Thoracic aorta (tissue), 2 donors: ENCODE measurements at regions not wholly inside any gene's neighbourhood (a gene's known extent, or its start where the extent isn't known, plus 50 kb on each side); places are given as distances from the start of the nearest gene placed in this dataset.
"Not testable (repeated sequence)": the region's sequence is repeated elsewhere in the genome, so short reads cannot be mapped to it uniquely, and the experiment has no call there.

ENCODE experiments used
- ATAC-seq: fragments of 150-250 bp; one replicate; pipeline ENCODE4 v1.8.0; 2017; ENCODE audit warnings: low read depth; ENCODE audit not compliant: insufficient number of reproducible peaks, low FRiP score
- DNase-seq: peaks from one replicate; pipeline ENCODE4 v3.0.0-alpha.2; 2020; ENCODE audit warnings: low spot score
- H3K27ac ChIP-seq, 2 donors: fragments of 200-600 bp; sonication (generic); 1 replicate in 1 of 2; 2 replicates in 1 of 2; pipeline ENCODE4 v1.5.1; 2016; ENCODE audit warnings: mild to moderate bottlenecking in 2 of 2, moderate library complexity in 2 of 2
- H3K27me3 ChIP-seq: fragments of 200-600 bp; sonication (generic); replicated peaks from 2 replicates; pipeline ENCODE4 v1.6.0; 2016; ENCODE audit warnings: mild to moderate bottlenecking; ENCODE audit not compliant: insufficient read depth
- H3K36me3 ChIP-seq: fragments of 200-600 bp; sonication (generic); one replicate; pipeline ENCODE4 v1.5.1; 2016
- H3K4me1 ChIP-seq, 2 donors: fragments of 200-600 bp; sonication (generic); 1 replicate in 1 of 2; 2 replicates in 1 of 2; pipeline versions ENCODE4 v1.5.1 to v1.6.0; 2016; ENCODE audit warnings: low read depth in 2 of 2, mild to moderate bottlenecking in 1 of 2; ENCODE audit not compliant: control insufficient read depth in 1 of 2
- H3K4me3 ChIP-seq: fragments of 200-600 bp; sonication (generic); 2 replicates; pipeline ENCODE4 v1.5.1; 2016; ENCODE audit warnings: mild to moderate bottlenecking
- H3K9me3 ChIP-seq: fragments of 200-600 bp; sonication (generic); 2 replicates; pipeline ENCODE4 v1.5.1; 2016
- TF ChIP-seq, protein P1 (sequence below): fragments of 200-600 bp; sonication (generic); IDR thresholded peaks from one replicate; pipeline ENCODE4 v1.5.1; 2019; ENCODE audit warnings: antibody characterized with exemption

- H3K27me3 ChIP-seq, result no peaks in the 10 kb centered on the region
- ATAC-seq (no peak), DNase-seq (no peak)
- no peaks in the 10 kb centered on the region for H3K36me3 ChIP-seq
- TF ChIP-seq, protein P1, sequence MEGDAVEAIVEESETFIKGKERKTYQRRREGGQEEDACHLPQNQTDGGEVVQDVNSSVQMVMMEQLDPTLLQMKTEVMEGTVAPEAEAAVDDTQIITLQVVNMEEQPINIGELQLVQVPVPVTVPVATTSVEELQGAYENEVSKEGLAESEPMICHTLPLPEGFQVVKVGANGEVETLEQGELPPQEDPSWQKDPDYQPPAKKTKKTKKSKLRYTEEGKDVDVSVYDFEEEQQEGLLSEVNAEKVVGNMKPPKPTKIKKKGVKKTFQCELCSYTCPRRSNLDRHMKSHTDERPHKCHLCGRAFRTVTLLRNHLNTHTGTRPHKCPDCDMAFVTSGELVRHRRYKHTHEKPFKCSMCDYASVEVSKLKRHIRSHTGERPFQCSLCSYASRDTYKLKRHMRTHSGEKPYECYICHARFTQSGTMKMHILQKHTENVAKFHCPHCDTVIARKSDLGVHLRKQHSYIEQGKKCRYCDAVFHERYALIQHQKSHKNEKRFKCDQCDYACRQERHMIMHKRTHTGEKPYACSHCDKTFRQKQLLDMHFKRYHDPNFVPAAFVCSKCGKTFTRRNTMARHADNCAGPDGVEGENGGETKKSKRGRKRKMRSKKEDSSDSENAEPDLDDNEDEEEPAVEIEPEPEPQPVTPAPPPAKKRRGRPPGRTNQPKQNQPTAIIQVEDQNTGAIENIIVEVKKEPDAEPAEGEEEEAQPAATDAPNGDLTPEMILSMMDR, result no peak
- H3K4me1 ChIP-seq, result no peaks in the 10 kb centered on the region
- no peak overlapping the region for H3K27ac ChIP-seq
- no peaks in the 10 kb centered on the region for H3K9me3 ChIP-seq
- no peak overlapping the region for H3K4me3 ChIP-seq
Measured at GRCh38 chr11:23480736-23481135, 620.5 kb upstream of the CCDC179 start.

GRCh38 chr11:23484146-23484545 lies 623.9 kb upstream of the CCDC179 start:
- DNase-seq, H3K4me1 ChIP-seq, H3K27me3 ChIP-seq, ATAC-seq, H3K9me3 ChIP-seq, H3K4me3 ChIP-seq, H3K36me3 ChIP-seq, H3K27ac ChIP-seq: not testable (repeated sequence)

DNA sequence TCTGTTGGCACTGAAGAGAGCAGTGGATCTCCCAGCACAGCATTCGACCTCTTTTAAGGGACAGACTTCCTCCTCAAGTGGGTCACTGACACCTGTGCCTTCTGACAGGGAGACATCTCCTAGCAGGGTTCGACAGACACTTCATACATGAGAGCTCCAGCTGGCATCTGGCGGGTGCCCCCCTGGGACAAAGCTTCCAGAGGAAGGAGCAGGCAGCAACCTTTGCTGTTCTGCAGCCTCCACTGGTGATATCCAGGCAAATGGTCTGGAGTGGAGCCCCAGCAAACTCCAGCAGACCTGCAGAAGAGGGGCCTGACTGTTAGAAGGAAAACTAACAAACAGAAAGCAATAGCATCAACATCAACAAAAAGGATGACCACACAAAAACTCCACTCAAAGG lies 624.3 kb upstream of the CCDC179 start:
- not testable (repeated sequence) for ATAC-seq, H3K9me3 ChIP-seq, DNase-seq

GRCh38 chr11:23490557-23491235 lies 630.4 kb upstream of the CCDC179 start:
- no peak for DNase-seq
- Histone ChIP-seq H3K4me1 (no peaks in the 10 kb centered on the region), H3K27ac (no peak overlapping the region), H3K9me3 (no peaks in the 10 kb centered on the region), H3K27me3 (no peaks in the 10 kb centered on the region), H3K36me3 (no peaks in the 10 kb centered on the region), H3K4me3 (no peak overlapping the region)
- no peak for ATAC-seq
- TF ChIP-seq, protein P1, result no peak

More for the DNA sequence above, 624.3 kb upstream of the CCDC179 start:
- H3K27me3 ChIP-seq, H3K4me1 ChIP-seq, H3K4me3 ChIP-seq, H3K27ac ChIP-seq, H3K36me3 ChIP-seq: not testable (repeated sequence)

DNA sequence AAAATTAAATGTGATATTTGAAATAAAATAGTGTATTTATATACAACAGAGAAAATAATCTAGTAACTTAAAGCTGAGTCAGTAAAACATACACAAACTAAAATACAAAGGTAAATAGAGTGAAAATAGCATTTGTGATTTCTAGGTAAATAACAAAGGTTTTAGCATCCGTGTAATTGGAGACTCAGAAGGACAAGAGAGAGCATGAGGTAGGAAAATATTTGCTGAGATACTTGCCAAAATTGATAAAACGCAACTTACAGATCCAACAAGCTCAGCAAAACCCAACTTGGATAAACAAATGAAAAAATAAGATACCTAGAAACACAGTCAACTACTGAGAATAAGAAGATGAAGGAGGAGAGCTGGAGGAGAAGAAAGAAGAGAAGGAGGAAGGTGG lies 634.7 kb upstream of the CCDC179 start:
- ATAC-seq, result no peak
- no peaks in the 10 kb centered on the region for H3K27me3 ChIP-seq

GRCh38 chr11:23496340-23496739 lies 636.1 kb upstream of the CCDC179 start:
- TF ChIP-seq, protein P1, result no peak
- Histone ChIP-seq H3K27me3 (no peaks in the 10 kb centered on the region), H3K4me3 (no peak overlapping the region), H3K4me1 (no peaks in the 10 kb centered on the region), H3K27ac (no peak overlapping the region), H3K36me3 (no peaks in the 10 kb centered on the region), H3K9me3 (no peaks in the 10 kb centered on the region)
- ATAC-seq (no peak), DNase-seq (no peak)

More for the DNA sequence above, 634.7 kb upstream of the CCDC179 start:
- no peak for DNase-seq
- Histone ChIP-seq H3K27ac (no peak overlapping the region), H3K9me3 (no peaks in the 10 kb centered on the region), H3K4me3 (no peak overlapping the region), H3K4me1 (no peaks in the 10 kb centered on the region), H3K36me3 (no peaks in the 10 kb centered on the region)
- TF ChIP-seq, protein P1, result no peak
